Heart left ventricle (tissue), 13 donors: ENCODE measurements at regions not wholly inside any gene's neighbourhood (a gene's known extent, or its start where the extent isn't known, plus 50 kb on each side); places are given as distances from the start of the nearest gene placed in this dataset.

Experiments used
- POLR2A ChIP-seq, 2 donors: fragments of 450-650 bp; IDR thresholded peaks; one replicate each; pipeline ENCODE4 v1.6.1; 2017; ENCODE audit warnings: antibody characterized with exemption in 2 of 2, mild to moderate bottlenecking in 2 of 2, moderate library complexity in 2 of 2
- TF ChIP-seq, protein P1 (sequence below), 12 donors: fragments of 200-600 bp; sonication (generic) in 4 of 12; IDR thresholded peaks; one replicate each; pipeline versions ENCODE4 v1.5.0 to v1.8.0; 2018 to 2022; ENCODE audit warnings: antibody characterized with exemption in 12 of 12, mild to moderate bottlenecking in 5 of 12
- donor health status: ischemic (EF 13 %, LVEDD 7.1; RV severe dilation, severe dysfunction).
- donor health status: DM: no; HTN: yes; CAD: no.
- donor health status: DM: no; HTN: no; CAD: no.
- donor health status: ischemic (EF 25% LVEDD 6.9; RV normal size, moderate dysfunction).
- donor health status: ischemic (EF 25% LVEDD 5.7; RV mildly dilated, moderate dysfunction).
- donor health status: ischemic (EF 35%, LVEDD 5.7; RV mildly dilated, moderate dysfunction).
- donor health status: nonischemic (EF 11% LVEDD 7.7; RV severe dilation, severe dysfunction).
- donor health status: DM: yes; HTN: yes; CAD: no.
- donor health status: PGD.
- donor health status: ischemic (EF 29% LVEDD 5.4; RV normal size, mild dysfunction).
- donor health status: nonischemic (EF 23%, LVEDD 6.1; RV moderate dilation, normal function).

DNA sequence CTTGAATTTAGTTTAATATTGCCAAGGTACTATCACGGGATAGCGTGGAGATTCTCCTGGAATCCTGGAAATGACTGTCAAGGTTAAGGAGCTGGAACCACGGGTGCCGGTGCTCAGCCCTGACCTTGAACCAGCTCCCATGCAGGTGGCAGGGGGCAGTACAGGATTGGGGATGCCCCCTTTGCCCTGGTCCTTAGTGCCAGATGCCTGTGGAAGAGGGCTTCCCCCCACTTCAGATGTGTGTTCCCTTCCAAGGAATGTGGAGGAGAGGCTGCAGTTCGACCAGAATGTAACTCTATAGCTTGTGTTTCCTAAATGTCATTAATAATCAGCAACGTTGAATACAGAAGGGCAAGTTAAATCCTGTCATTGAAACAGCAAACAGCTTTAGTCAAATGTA lies 258.9 kb downstream of the VRK1 start:
- TF ChIP-seq, protein P1, sequence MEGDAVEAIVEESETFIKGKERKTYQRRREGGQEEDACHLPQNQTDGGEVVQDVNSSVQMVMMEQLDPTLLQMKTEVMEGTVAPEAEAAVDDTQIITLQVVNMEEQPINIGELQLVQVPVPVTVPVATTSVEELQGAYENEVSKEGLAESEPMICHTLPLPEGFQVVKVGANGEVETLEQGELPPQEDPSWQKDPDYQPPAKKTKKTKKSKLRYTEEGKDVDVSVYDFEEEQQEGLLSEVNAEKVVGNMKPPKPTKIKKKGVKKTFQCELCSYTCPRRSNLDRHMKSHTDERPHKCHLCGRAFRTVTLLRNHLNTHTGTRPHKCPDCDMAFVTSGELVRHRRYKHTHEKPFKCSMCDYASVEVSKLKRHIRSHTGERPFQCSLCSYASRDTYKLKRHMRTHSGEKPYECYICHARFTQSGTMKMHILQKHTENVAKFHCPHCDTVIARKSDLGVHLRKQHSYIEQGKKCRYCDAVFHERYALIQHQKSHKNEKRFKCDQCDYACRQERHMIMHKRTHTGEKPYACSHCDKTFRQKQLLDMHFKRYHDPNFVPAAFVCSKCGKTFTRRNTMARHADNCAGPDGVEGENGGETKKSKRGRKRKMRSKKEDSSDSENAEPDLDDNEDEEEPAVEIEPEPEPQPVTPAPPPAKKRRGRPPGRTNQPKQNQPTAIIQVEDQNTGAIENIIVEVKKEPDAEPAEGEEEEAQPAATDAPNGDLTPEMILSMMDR (IDR thresholded peaks at IDR 0.05), result no peak
- no peak for TF ChIP-seq POLR2A (IDR thresholded peaks at IDR 0.05)
